ENCODE measurements at regions not wholly inside any gene's neighbourhood (a gene's known extent, or its start where the extent isn't known, plus 50 kb on each side); places are given as distances from the start of the nearest gene placed in this dataset.

GRCh38 chr16:7093511-7093910 is 239.1 kb upstream of the RBFOX1 start:
- no peak for DNase-seq (ENCODE audit: low read depth)

- DNase-seq (ENCODE audit: low read depth) = no peak
These were observed 242.0 kb upstream of the RBFOX1 start for GRCh38 chr16:7090628-7091115.

- DNase-seq (ENCODE audit: low read depth) = no peak
These were observed 242.9 kb upstream of the RBFOX1 start for GRCh38 chr16:7089751-7090150.

- DNase-seq (ENCODE audit: low read depth) = no peak
These were observed 243.9 kb upstream of the RBFOX1 start for GRCh38 chr16:7088711-7089110.

GRCh38 chr16:7086822-7087616 is 245.6 kb upstream of the RBFOX1 start:
- no peak for DNase-seq (ENCODE audit: low read depth)

- DNase-seq (ENCODE audit: low read depth) = no peak
These were observed 246.9 kb upstream of the RBFOX1 start for GRCh38 chr16:7085776-7086175.

GRCh38 chr16:7083096-7083495 is 249.5 kb upstream of the RBFOX1 start:
- no peak for DNase-seq (ENCODE audit: low read depth)

- DNase-seq (ENCODE audit: low read depth) = no peak
These were observed 255.0 kb upstream of the RBFOX1 start for GRCh38 chr16:7077636-7078035.

- DNase-seq (ENCODE audit: low read depth) = no peak
These were observed 257.9 kb upstream of the RBFOX1 start for GRCh38 chr16:7074715-7075114.

- no peak for DNase-seq (ENCODE audit: low read depth)
These were observed 275.2 kb upstream of the RBFOX1 start for GRCh38 chr16:7057458-7057857.

GRCh38 chr16:7055443-7055842 is 277.2 kb upstream of the RBFOX1 start:
- DNase-seq (ENCODE audit: low read depth) = no peak

- DNase-seq (ENCODE audit: low read depth) = no peak
These were observed 280.9 kb upstream of the RBFOX1 start for GRCh38 chr16:7051591-7052349.

GRCh38 chr16:7044331-7044730 is 288.3 kb upstream of the RBFOX1 start:
- no peak for DNase-seq (ENCODE audit: low read depth)

- no peak for DNase-seq (ENCODE audit: low read depth)
These were observed 294.2 kb upstream of the RBFOX1 start for GRCh38 chr16:7038475-7038874.

GRCh38 chr16:7037495-7037894 is 295.1 kb upstream of the RBFOX1 start:
- DNase-seq (ENCODE audit: low read depth) = no peak

- DNase-seq (ENCODE audit: low read depth) = no peak
These were observed 301.6 kb upstream of the RBFOX1 start for GRCh38 chr16:7031031-7031430.

- no peak for DNase-seq (ENCODE audit: low read depth)
These were observed 305.2 kb upstream of the RBFOX1 start for GRCh38 chr16:7027401-7027800.

GRCh38 chr16:7026639-7027038 is 306.0 kb upstream of the RBFOX1 start:
- no peak for DNase-seq (ENCODE audit: low read depth)

GRCh38 chr16:7025616-7026190 is 306.9 kb upstream of the RBFOX1 start:
- no peak for DNase-seq (ENCODE audit: low read depth)

GRCh38 chr16:7021653-7022275 is 310.9 kb upstream of the RBFOX1 start:
- no peak for DNase-seq (ENCODE audit: low read depth)

- DNase-seq (ENCODE audit: low read depth) = no peak
These were observed 315.5 kb upstream of the RBFOX1 start for GRCh38 chr16:7017006-7017662.

GRCh38 chr16:7014756-7015155 is 317.9 kb upstream of the RBFOX1 start:
- no peak for DNase-seq (ENCODE audit: low read depth)

Measured in GM04504 (cell line).